Suprapubic skin (tissue), 4 donors: ENCODE measurements at regions not wholly inside any gene's neighbourhood (a gene's known extent, or its start where the extent isn't known, plus 50 kb on each side); places are given as distances from the start of the nearest gene placed in this dataset.

Source experiments
- CTCF ChIP-seq, 2 donors: fragments of 200-600 bp in 1 of 2; fragments of 450-650 bp in 1 of 2; sonication (generic) in 1 of 2; IDR thresholded peaks; one replicate each; pipeline ENCODE4 v1.5.1; 2016 to 2019; ENCODE audit warnings: antibody characterized with exemption in 2 of 2, mild to moderate bottlenecking in 1 of 2, moderate library complexity in 1 of 2
- EP300 ChIP-seq: sonication (generic); formaldehyde crosslinking; IDR thresholded peaks from one replicate; pipeline ENCODE4 v1.6.1; 2017; ENCODE audit warnings: antibody characterized with exemption
- POLR2A ChIP-seq, 2 donors: fragments of 450-650 bp; IDR thresholded peaks; one replicate each; pipeline ENCODE4 v1.6.1; 2017; ENCODE audit warnings: antibody characterized with exemption in 2 of 2, mild to moderate bottlenecking in 2 of 2, moderate library complexity in 2 of 2
- POLR2AphosphoS5 ChIP-seq, 3 donors: sonication (generic); formaldehyde crosslinking; IDR thresholded peaks; one replicate each; pipeline ENCODE4 v1.6.1; 2017; ENCODE audit warnings: antibody characterized with exemption in 3 of 3

GRCh38 chr5:2860101-2860500, 108.6 kb upstream of the IRX2 start:
- TF ChIP-seq CTCF (IDR thresholded peaks at IDR 0.05): no peak
- TF ChIP-seq POLR2A (IDR thresholded peaks at IDR 0.05): no peak
- TF ChIP-seq EP300: no peak
- TF ChIP-seq POLR2AphosphoS5 (IDR thresholded peaks at IDR 0.05): no peak
